Right hindlimb (tissue), 1 donor: ENCODE measurements at regions not wholly inside any gene's neighbourhood (a gene's known extent, or its start where the extent isn't known, plus 50 kb on each side); places are given as distances from the start of the nearest gene placed in this dataset.
"Not testable (repeated sequence)": the region's sequence is repeated elsewhere in the genome, so short reads cannot be mapped to it uniquely, and the experiment has no call there.

Experiments
- DNase-seq: peaks from one replicate; pipeline ENCODE4 v3.0.0-alpha.2; 2018

- no peak for DNase-seq
Observed at GRCh38 chr11:97461044-97461880, 1071.4 kb downstream of the JRKL start.

GRCh38 chr11:97461934-97462333 lies 1072.1 kb downstream of the JRKL start:
- DNase-seq, result no peak

GRCh38 chr11:97463891-97464290 lies 1074.1 kb downstream of the JRKL start:
- no peak for DNase-seq

GRCh38 chr11:97471480-97471879 lies 1081.7 kb downstream of the JRKL start:
- no peak for DNase-seq

GRCh38 chr11:97487387-97487786 lies 1097.6 kb downstream of the JRKL start:
- no peak for DNase-seq

GRCh38 chr11:97498891-97499290 lies 1109.1 kb downstream of the JRKL start:
- DNase-seq, result no peak

GRCh38 chr11:97502201-97502600 lies 1112.4 kb downstream of the JRKL start:
- no peak for DNase-seq

GRCh38 chr11:97506076-97506759 lies 1116.4 kb downstream of the JRKL start:
- DNase-seq, result no peak

- no peak for DNase-seq
Observed at GRCh38 chr11:97514446-97514845, 1124.6 kb downstream of the JRKL start.

- no peak for DNase-seq
Observed at GRCh38 chr11:97516688-97517087, 1126.9 kb downstream of the JRKL start.

- DNase-seq, result no peak
Observed at GRCh38 chr11:97525273-97525672, 1135.5 kb downstream of the JRKL start.

- no peak for DNase-seq
Observed at GRCh38 chr11:97537407-97538150, 1147.8 kb downstream of the JRKL start.

- no peak for DNase-seq
Observed at GRCh38 chr11:97544431-97544830, 1154.6 kb downstream of the JRKL start.

- DNase-seq, result no peak
Observed at GRCh38 chr11:97548280-97548679, 1158.5 kb downstream of the JRKL start.

GRCh38 chr11:97557399-97557798 lies 1167.6 kb downstream of the JRKL start:
- DNase-seq, result no peak

- no peak for DNase-seq
Observed at GRCh38 chr11:97567801-97568200, 1178.0 kb downstream of the JRKL start.

GRCh38 chr11:97570636-97571035 lies 1180.8 kb downstream of the JRKL start:
- DNase-seq, result no peak

- not testable (repeated sequence) for DNase-seq
Observed at GRCh38 chr11:97573771-97574170, 1184.0 kb downstream of the JRKL start.

GRCh38 chr11:97574976-97575665 lies 1185.3 kb downstream of the JRKL start:
- DNase-seq, result no peak

- no peak for DNase-seq
Observed at GRCh38 chr11:97607291-97608000, 1217.6 kb downstream of the JRKL start.

- no peak for DNase-seq
Observed at GRCh38 chr11:97610000-97610399, 1220.2 kb downstream of the JRKL start.

- DNase-seq, result no peak
Observed at GRCh38 chr11:97610854-97611253, 1221.0 kb downstream of the JRKL start.
